Breast epithelium (tissue), 3 donors: ENCODE measurements at regions not wholly inside any gene's neighbourhood (a gene's known extent, or its start where the extent isn't known, plus 50 kb on each side); places are given as distances from the start of the nearest gene placed in this dataset.

Source experiments
- POLR2A ChIP-seq: fragments of 450-650 bp; IDR thresholded peaks from one replicate; pipeline ENCODE4 v1.6.1; 2016; ENCODE audit warnings: antibody characterized with exemption, mild to moderate bottlenecking, moderate library complexity
- POLR2AphosphoS5 ChIP-seq, 3 donors: sonication (generic); formaldehyde crosslinking; IDR thresholded peaks; one replicate each; pipeline ENCODE4 v1.6.1; 2017; ENCODE audit warnings: antibody characterized with exemption in 3 of 3
- TF ChIP-seq, protein P1 (sequence below), 3 donors: fragments of 450-650 bp; IDR thresholded peaks; one replicate each; pipeline ENCODE4 v1.5.1; 2016 to 2017; ENCODE audit warnings: antibody characterized with exemption in 3 of 3, mild to moderate bottlenecking in 3 of 3, moderate library complexity in 3 of 3

DNA sequence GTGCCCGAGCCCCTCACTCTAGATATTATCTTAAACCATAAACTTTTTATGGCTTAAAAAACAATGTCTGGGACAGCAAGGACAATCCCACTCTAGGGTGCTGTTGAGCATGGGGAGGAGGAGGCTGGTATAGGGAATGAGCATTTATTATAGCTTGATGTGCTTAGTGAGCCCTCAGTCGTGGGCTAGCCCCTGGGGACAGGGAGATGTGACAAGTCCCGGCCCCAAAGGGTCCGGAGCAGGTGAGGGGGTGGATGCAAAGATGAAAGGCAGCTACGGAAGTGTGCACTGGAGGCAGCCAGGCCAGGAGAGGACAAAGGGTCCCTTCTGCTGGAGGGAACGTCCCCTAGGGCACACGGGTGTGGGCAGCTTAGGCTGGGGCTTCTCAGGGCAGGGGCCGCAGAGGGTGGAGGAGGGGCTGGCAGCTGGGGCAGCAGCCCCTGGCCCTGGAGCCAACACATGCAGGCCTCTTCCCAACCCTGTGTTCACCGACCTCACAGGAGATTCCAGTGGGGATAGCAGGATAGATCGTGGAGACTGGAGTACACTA lies 106.3 kb upstream of the GPC1 start:
- TF ChIP-seq POLR2AphosphoS5 (IDR thresholded peaks at IDR 0.05) (no peak), POLR2A (no peak)
- TF ChIP-seq, protein P1, sequence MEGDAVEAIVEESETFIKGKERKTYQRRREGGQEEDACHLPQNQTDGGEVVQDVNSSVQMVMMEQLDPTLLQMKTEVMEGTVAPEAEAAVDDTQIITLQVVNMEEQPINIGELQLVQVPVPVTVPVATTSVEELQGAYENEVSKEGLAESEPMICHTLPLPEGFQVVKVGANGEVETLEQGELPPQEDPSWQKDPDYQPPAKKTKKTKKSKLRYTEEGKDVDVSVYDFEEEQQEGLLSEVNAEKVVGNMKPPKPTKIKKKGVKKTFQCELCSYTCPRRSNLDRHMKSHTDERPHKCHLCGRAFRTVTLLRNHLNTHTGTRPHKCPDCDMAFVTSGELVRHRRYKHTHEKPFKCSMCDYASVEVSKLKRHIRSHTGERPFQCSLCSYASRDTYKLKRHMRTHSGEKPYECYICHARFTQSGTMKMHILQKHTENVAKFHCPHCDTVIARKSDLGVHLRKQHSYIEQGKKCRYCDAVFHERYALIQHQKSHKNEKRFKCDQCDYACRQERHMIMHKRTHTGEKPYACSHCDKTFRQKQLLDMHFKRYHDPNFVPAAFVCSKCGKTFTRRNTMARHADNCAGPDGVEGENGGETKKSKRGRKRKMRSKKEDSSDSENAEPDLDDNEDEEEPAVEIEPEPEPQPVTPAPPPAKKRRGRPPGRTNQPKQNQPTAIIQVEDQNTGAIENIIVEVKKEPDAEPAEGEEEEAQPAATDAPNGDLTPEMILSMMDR (IDR thresholded peaks at IDR 0.05): no peak
